Gastroesophageal sphincter (tissue), 3 donors: ENCODE measurements at regions not wholly inside any gene's neighbourhood (a gene's known extent, or its start where the extent isn't known, plus 50 kb on each side); places are given as distances from the start of the nearest gene placed in this dataset.

Experiments used
- CTCF ChIP-seq, 4 experiments: fragments of 200-600 bp in 2 of 4; fragments of 450-650 bp in 2 of 4; sonication (generic) in 1 of 4; IDR thresholded peaks; one replicate each; pipeline ENCODE4 v1.5.1; 2017 to 2019; ENCODE audit warnings: antibody characterized with exemption in 4 of 4, mild to moderate bottlenecking in 2 of 4, moderate library complexity in 2 of 4
- EP300 ChIP-seq: sonication (generic); formaldehyde crosslinking; IDR thresholded peaks from one replicate; pipeline ENCODE4 v1.6.1; 2017; ENCODE audit warnings: antibody characterized with exemption, mild to moderate bottlenecking
- POLR2A ChIP-seq, 2 donors: fragments of 450-650 bp; IDR thresholded peaks; one replicate each; pipeline ENCODE4 v1.6.1; 2017; ENCODE audit warnings: antibody characterized with exemption in 2 of 2, mild to moderate bottlenecking in 2 of 2, moderate library complexity in 1 of 2
- POLR2AphosphoS5 ChIP-seq: sonication (generic); formaldehyde crosslinking; IDR thresholded peaks from one replicate; pipeline ENCODE4 v1.6.1; 2017; ENCODE audit warnings: antibody characterized with exemption

GRCh38 chr6:165988302-165988756 is 179.3 kb downstream of the TBXT start:
- no peak for TF ChIP-seq POLR2A (IDR thresholded peaks at IDR 0.05)
- no peak for TF ChIP-seq POLR2AphosphoS5
- TF ChIP-seq EP300: no peak
- TF ChIP-seq CTCF (IDR thresholded peaks at IDR 0.05): no peak
